ENCODE measurements at regions not wholly inside any gene's neighbourhood (a gene's known extent, or its start where the extent isn't known, plus 50 kb on each side); places are given as distances from the start of the nearest gene placed in this dataset.
"Not testable (repeated sequence)": the region's sequence is repeated elsewhere in the genome, so short reads cannot be mapped to it uniquely, and the experiment has no call there.

GRCh38 chr1:102472520-102472919 is 475.8 kb upstream of the OLFM3 start:
- DNase-seq (ENCODE audit: low spot score) = no peak
- TF ChIP-seq CTCF (IDR thresholded peaks at IDR 0.05; ENCODE audit: extremely low read depth, missing control alignments) = no peak

- no peak for DNase-seq (ENCODE audit: low spot score)
- TF ChIP-seq CTCF (IDR thresholded peaks at IDR 0.05; ENCODE audit: extremely low read depth, missing control alignments) = no peak
Measured at GRCh38 chr1:102470767-102471166, 474.0 kb upstream of the OLFM3 start.

GRCh38 chr1:102466487-102466886 is 469.8 kb upstream of the OLFM3 start:
- DNase-seq (ENCODE audit: low spot score) = no peak
- TF ChIP-seq CTCF (IDR thresholded peaks at IDR 0.05; ENCODE audit: extremely low read depth, missing control alignments) = no peak

- no peak for DNase-seq (ENCODE audit: low spot score)
- TF ChIP-seq CTCF (IDR thresholded peaks at IDR 0.05; ENCODE audit: extremely low read depth, missing control alignments) = no peak
Measured at GRCh38 chr1:102463328-102463727, 466.6 kb upstream of the OLFM3 start.

- not testable (repeated sequence) for DNase-seq (ENCODE audit: low spot score)
Measured at GRCh38 chr1:102442317-102442716, 445.6 kb upstream of the OLFM3 start.

GRCh38 chr1:102435483-102435882 is 438.8 kb upstream of the OLFM3 start:
- no peak for TF ChIP-seq CTCF (IDR thresholded peaks at IDR 0.05; ENCODE audit: extremely low read depth, missing control alignments)
- no peak for DNase-seq (ENCODE audit: low spot score)

- TF ChIP-seq CTCF (IDR thresholded peaks at IDR 0.05; ENCODE audit: extremely low read depth, missing control alignments) = peak; percentile 34
- DNase-seq (ENCODE audit: low spot score) = peak; percentile 4
Measured at GRCh38 chr1:102434421-102434820, 437.7 kb upstream of the OLFM3 start.

- TF ChIP-seq CTCF (IDR thresholded peaks at IDR 0.05; ENCODE audit: extremely low read depth, missing control alignments) = no peak
- DNase-seq (ENCODE audit: low spot score) = no peak
Measured at GRCh38 chr1:102431253-102431652, 434.5 kb upstream of the OLFM3 start.
